ENCODE measurements at regions not wholly inside any gene's neighbourhood (a gene's known extent, or its start where the extent isn't known, plus 50 kb on each side); places are given as distances from the start of the nearest gene placed in this dataset.

DNA sequence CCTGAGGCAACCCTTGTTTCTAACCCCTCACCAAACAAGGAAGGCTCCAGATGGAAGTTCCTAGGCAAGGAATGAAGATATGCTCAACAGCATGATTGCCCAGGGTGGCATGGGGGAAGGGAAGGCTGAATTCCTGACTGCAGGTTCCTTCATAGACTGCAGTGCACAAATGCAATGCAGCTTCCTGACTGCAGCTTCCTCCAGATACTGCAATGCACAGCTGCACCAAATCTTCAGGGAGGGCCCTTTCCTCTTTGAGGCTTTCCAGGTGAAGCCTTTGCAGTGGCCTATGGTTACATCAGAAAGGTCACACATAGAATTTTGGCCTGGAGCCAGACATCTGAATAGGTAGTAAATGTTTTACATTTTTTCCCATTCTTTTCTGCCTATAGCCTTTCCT, 58.8 kb upstream of the DYNAP start:
- TF ChIP-seq EZH2phosphoT487 (conservative IDR thresholded peaks at IDR 0.05; ENCODE audit: low read length) = no peak
- TF ChIP-seq, protein P1, sequence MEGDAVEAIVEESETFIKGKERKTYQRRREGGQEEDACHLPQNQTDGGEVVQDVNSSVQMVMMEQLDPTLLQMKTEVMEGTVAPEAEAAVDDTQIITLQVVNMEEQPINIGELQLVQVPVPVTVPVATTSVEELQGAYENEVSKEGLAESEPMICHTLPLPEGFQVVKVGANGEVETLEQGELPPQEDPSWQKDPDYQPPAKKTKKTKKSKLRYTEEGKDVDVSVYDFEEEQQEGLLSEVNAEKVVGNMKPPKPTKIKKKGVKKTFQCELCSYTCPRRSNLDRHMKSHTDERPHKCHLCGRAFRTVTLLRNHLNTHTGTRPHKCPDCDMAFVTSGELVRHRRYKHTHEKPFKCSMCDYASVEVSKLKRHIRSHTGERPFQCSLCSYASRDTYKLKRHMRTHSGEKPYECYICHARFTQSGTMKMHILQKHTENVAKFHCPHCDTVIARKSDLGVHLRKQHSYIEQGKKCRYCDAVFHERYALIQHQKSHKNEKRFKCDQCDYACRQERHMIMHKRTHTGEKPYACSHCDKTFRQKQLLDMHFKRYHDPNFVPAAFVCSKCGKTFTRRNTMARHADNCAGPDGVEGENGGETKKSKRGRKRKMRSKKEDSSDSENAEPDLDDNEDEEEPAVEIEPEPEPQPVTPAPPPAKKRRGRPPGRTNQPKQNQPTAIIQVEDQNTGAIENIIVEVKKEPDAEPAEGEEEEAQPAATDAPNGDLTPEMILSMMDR (IDR thresholded peaks at IDR 0.05; ENCODE audit: insufficient read depth, low read length, poor library complexity, severe bottlenecking) = no peak

DNA sequence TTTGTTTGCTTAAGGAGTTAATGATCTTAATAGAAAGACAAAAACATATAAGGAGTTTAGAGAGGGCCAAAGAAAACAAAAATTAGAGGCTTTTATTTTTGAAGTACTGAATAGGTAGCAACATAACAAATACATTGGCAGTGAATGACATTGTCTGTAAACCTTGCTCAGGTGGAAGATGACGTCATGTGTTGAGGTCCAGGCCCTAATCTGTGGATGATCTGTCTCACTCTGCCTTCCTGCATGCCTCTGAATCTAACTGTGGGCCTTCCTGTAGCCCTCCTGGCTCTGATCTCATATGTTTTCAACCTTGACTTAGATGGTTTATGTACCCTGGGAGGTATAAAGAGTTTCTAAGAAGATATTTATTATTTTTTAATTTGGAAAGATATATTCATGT, 58.1 kb upstream of the DYNAP start:
- Histone ChIP-seq H3K79me2 (ENCODE audit: insufficient read depth, low read length) (no peaks in the 10 kb centered on the region), H3K9ac (ENCODE audit: low read length) (no peak overlapping the region), H3K9me3 (ENCODE audit: insufficient read depth, low read length) (peaks cover 26% of the 10 kb centered on the region; the same call in 1 of the 2 replicates), H3K27me3 (ENCODE audit: low read length) (no peaks in the 10 kb centered on the region), H3K36me3 (ENCODE audit: low read length) (no peaks in the 10 kb centered on the region), H4K20me1 (ENCODE audit: low read depth, low read length) (no peaks in the 10 kb centered on the region), H3K9me2 (replicated peaks; ENCODE audit: insufficient read depth, low read length) (no peaks in the 10 kb centered on the region), H3K4me3 (ENCODE audit: insufficient read depth, low read length, poor library complexity, severe bottlenecking) (no peak overlapping the region), H3K4me2 (ENCODE audit: low read depth, low read length, poor library complexity, severe bottlenecking) (no peak overlapping the region), H3K27ac (ENCODE audit: low read depth, low read length) (no peak overlapping the region), H2AFZ (ENCODE audit: low read depth, low read length, severe bottlenecking) (no peak overlapping the region), H3F3A (ENCODE audit: insufficient read depth) (no peaks in the 10 kb centered on the region)
- TF ChIP-seq, protein P1 (IDR thresholded peaks at IDR 0.05; ENCODE audit: insufficient read depth, low read length, poor library complexity, severe bottlenecking) = no peak
- no peak for TF ChIP-seq EZH2phosphoT487 (conservative IDR thresholded peaks at IDR 0.05; ENCODE audit: low read length)

More for the DNA sequence above, 58.8 kb upstream of the DYNAP start:
- Histone ChIP-seq H3K9me3 (ENCODE audit: insufficient read depth, low read length) (peaks cover 20% of the 10 kb centered on the region; the same call in 1 of the 2 replicates), H3F3A (ENCODE audit: insufficient read depth) (no peaks in the 10 kb centered on the region), H3K9ac (ENCODE audit: low read length) (no peak overlapping the region), H3K4me3 (ENCODE audit: insufficient read depth, low read length, poor library complexity, severe bottlenecking) (no peak overlapping the region), H3K27me3 (ENCODE audit: low read length) (no peaks in the 10 kb centered on the region), H3K27ac (ENCODE audit: low read depth, low read length) (no peak overlapping the region), H3K36me3 (ENCODE audit: low read length) (no peaks in the 10 kb centered on the region), H4K20me1 (ENCODE audit: low read depth, low read length) (no peaks in the 10 kb centered on the region), H3K79me2 (ENCODE audit: insufficient read depth, low read length) (no peaks in the 10 kb centered on the region), H3K9me2 (replicated peaks; ENCODE audit: insufficient read depth, low read length) (no peaks in the 10 kb centered on the region), H2AFZ (ENCODE audit: low read depth, low read length, severe bottlenecking) (no peak overlapping the region), H3K4me2 (ENCODE audit: low read depth, low read length, poor library complexity, severe bottlenecking) (no peak overlapping the region)
